ENCODE measurements at regions not wholly inside any gene's neighbourhood (a gene's known extent, or its start where the extent isn't known, plus 50 kb on each side); places are given as distances from the start of the nearest gene placed in this dataset.
"Not testable (repeated sequence)": the region's sequence is repeated elsewhere in the genome, so short reads cannot be mapped to it uniquely, and the experiment has no call there.

DNA sequence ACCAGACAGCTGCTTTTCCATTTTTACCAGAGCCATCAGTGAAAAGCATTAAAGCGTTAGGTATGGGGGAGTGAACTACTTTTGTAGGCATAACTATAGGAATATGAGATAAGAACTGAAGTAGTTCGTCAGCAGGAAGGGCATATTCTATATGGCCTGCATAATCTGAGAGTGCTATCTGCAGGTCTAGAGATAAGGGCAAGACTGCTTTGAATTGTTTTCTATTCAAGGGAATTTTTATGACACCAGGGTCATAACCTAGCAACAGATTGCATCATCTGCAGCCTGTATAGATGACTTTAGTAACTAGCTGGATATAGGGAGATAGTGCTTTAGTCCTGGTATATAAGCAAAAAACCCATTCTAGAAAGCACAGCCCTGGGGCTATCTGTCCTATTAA is 437.3 kb upstream of the HTR1E start:
- DNase-seq (ENCODE audit: extremely low spot score): no peak
- CTCF ChIA-PET: no interaction called here
- TF ChIP-seq BHLHE40 (IDR thresholded peaks at IDR 0.05; ENCODE audit: borderline replicate concordance): no peak
- TF ChIP-seq FOXK2 (IDR thresholded peaks at IDR 0.05): no peak
- no peak for TF ChIP-seq ARNT (IDR thresholded peaks at IDR 0.05)
- TF ChIP-seq FOXA1 (IDR thresholded peaks at IDR 0.05): no peak
- TF ChIP-seq HDGF (IDR thresholded peaks at IDR 0.05; ENCODE audit: borderline replicate concordance): no peak
- no peak for TF ChIP-seq NFRKB (IDR thresholded peaks at IDR 0.05)
- no peak for TF ChIP-seq SP1 (IDR thresholded peaks at IDR 0.05)
- no peak for TF ChIP-seq CTBP1 (IDR thresholded peaks at IDR 0.05; ENCODE audit: borderline replicate concordance)
- no peak for TF ChIP-seq L3MBTL2 (conservative IDR thresholded peaks at IDR 0.05)
- TF ChIP-seq, protein P1, sequence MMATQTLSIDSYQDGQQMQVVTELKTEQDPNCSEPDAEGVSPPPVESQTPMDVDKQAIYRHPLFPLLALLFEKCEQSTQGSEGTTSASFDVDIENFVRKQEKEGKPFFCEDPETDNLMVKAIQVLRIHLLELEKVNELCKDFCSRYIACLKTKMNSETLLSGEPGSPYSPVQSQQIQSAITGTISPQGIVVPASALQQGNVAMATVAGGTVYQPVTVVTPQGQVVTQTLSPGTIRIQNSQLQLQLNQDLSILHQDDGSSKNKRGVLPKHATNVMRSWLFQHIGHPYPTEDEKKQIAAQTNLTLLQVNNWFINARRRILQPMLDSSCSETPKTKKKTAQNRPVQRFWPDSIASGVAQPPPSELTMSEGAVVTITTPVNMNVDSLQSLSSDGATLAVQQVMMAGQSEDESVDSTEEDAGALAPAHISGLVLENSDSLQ (IDR thresholded peaks at IDR 0.05): no peak
- TF ChIP-seq LEF1 (IDR thresholded peaks at IDR 0.05; ENCODE audit: borderline replicate concordance): no peak
- POLR2A ChIA-PET: no interaction called here

DNA sequence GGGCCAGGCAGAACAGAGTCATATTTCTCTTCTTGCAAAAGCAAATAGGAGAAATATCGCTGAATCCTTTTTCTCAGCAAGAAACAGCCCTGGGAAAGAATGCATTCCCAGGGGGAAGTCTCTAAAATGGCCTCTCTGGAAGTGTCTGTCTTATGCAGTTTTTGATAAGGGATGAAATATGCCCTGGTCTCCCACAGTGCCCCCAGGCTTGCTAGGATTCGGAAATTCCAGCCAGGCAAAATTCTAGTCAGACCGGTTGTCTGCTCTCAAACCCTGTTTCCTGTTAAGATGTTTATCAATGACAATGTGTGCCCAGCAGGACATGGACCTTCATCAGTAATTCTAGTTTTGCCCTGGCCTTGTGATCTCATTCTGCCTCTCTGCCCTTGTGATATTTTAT is 448.3 kb upstream of the HTR1E start:
- POLR2A ChIA-PET; CTCF ChIA-PET; DNase-seq (ENCODE audit: extremely low spot score): not testable (repeated sequence)

DNA sequence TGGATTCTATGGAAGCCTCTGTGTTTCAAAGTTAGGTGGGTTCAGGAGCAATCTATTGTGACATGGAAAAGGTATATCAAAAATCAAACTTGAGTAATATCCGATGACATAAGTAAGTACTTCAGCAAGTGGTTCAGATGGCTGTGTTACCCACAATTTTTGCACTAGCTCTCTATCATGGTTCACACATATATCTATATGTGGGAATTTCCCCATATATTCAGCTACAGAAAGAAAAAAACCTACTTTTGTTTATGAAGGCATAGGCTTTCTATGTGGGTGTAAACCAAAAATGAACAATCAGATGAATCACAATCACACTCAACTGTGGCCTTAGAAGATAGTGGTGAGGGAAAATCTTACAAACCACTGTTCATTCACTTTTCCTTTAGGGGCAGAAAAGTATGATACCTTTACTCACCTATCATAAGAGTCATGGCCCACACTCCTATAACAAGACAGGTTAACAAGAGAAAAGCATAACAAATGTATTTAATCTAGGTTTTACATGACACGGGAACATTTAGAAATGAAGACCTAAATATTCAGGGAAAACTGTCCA is 449.6 kb upstream of the HTR1E start:
- DNase-seq (ENCODE audit: extremely low spot score): no peak
- CTCF ChIA-PET: no interaction called here
- POLR2A ChIA-PET: no interaction called here
- TF ChIP-seq FOXK2 (IDR thresholded peaks at IDR 0.05): no peak
- TF ChIP-seq ZNF384 (IDR thresholded peaks at IDR 0.05): no peak
- no peak for TF ChIP-seq CTBP1 (IDR thresholded peaks at IDR 0.05; ENCODE audit: borderline replicate concordance)
- TF ChIP-seq TARDBP (IDR thresholded peaks at IDR 0.05): no peak
- TF ChIP-seq ARNT (IDR thresholded peaks at IDR 0.05): no peak
- TF ChIP-seq NFRKB (IDR thresholded peaks at IDR 0.05): no peak
- no peak for TF ChIP-seq SP1 (IDR thresholded peaks at IDR 0.05)
- TF ChIP-seq FOXA1 (IDR thresholded peaks at IDR 0.05): no peak
- TF ChIP-seq, protein P1 (IDR thresholded peaks at IDR 0.05): no peak
- no peak for TF ChIP-seq LEF1 (IDR thresholded peaks at IDR 0.05; ENCODE audit: borderline replicate concordance)
- TF ChIP-seq ELF4 (IDR thresholded peaks at IDR 0.05): no peak
- TF ChIP-seq SUZ12 (IDR thresholded peaks at IDR 0.05): no peak
- TF ChIP-seq FOXM1 (IDR thresholded peaks at IDR 0.05; ENCODE audit: borderline replicate concordance): no peak
- TF ChIP-seq HDGF (IDR thresholded peaks at IDR 0.05; ENCODE audit: borderline replicate concordance): no peak
- no peak for TF ChIP-seq BHLHE40 (IDR thresholded peaks at IDR 0.05; ENCODE audit: borderline replicate concordance)
- TF ChIP-seq L3MBTL2 (conservative IDR thresholded peaks at IDR 0.05): no peak

DNA sequence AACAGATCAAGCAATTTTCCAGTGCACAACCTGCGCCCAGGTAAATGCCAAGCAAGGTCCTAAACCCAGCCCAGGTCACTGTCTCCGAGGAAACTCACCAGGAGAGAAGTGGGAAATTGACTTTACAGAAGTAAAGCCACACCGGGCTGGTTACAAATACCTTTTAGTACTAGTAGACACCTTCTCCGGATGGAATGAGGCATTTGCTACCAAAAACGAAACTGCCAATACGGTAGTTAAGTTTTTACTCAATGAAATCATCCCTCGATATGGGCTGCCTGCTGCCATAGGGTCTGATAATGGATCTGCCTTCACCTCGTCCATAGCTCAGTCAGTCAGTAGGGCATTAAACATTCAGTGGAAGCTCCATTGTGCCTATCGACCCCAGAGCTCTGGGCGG is 459.0 kb upstream of the HTR1E start:
- POLR2A ChIA-PET; CTCF ChIA-PET; DNase-seq (ENCODE audit: extremely low spot score): not testable (repeated sequence)

DNA sequence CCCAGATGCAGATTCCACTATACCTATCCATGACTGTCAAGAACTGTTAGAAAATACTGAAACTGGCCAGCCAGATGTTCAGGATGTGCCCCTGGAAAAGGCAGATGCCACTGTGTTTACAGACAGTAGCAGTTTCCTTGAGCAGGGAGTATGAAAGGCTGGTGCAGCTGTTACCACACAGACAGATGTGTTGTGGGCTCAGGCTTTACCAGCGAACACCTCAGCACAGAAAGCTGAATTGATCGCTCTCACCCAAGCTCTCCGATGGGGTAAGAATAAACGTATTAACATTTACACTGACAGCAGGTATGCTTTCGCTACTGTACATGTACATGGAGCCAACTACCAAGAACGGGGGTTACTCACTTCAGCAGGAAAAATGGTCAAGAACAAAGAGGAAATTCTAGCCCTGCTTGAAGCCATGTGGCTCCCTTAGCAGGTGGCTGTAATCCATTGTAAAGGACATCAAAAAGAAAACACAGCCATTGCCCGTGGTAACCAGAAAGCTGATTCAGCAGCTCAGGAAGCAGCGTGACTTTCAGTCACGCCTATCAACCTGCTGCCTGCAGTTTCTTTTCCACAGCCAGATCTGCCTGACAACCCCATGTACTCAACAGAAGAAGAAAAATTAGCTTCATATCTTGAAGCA is 459.7 kb upstream of the HTR1E start:
- ChIA-PET CTCF (no interaction called here), POLR2A (no interaction called here)
- TF ChIP-seq ARNT (IDR thresholded peaks at IDR 0.05) (no peak), HDGF (IDR thresholded peaks at IDR 0.05; ENCODE audit: borderline replicate concordance) (no peak), NFRKB (IDR thresholded peaks at IDR 0.05) (no peak), SP1 (IDR thresholded peaks at IDR 0.05) (no peak), ZNF384 (IDR thresholded peaks at IDR 0.05) (no peak), FOXA1 (IDR thresholded peaks at IDR 0.05) (no peak), BHLHE40 (IDR thresholded peaks at IDR 0.05; ENCODE audit: borderline replicate concordance) (no peak), L3MBTL2 (conservative IDR thresholded peaks at IDR 0.05) (no peak), FOXM1 (IDR thresholded peaks at IDR 0.05; ENCODE audit: borderline replicate concordance) (no peak), FOXK2 (IDR thresholded peaks at IDR 0.05) (no peak), SUZ12 (IDR thresholded peaks at IDR 0.05) (no peak), LEF1 (IDR thresholded peaks at IDR 0.05; ENCODE audit: borderline replicate concordance) (no peak), ELF4 (IDR thresholded peaks at IDR 0.05) (no peak), TARDBP (IDR thresholded peaks at IDR 0.05) (no peak), CTBP1 (IDR thresholded peaks at IDR 0.05; ENCODE audit: borderline replicate concordance) (no peak)
- TF ChIP-seq, protein P1 (IDR thresholded peaks at IDR 0.05): no peak
- DNase-seq (ENCODE audit: extremely low spot score): no peak

DNA sequence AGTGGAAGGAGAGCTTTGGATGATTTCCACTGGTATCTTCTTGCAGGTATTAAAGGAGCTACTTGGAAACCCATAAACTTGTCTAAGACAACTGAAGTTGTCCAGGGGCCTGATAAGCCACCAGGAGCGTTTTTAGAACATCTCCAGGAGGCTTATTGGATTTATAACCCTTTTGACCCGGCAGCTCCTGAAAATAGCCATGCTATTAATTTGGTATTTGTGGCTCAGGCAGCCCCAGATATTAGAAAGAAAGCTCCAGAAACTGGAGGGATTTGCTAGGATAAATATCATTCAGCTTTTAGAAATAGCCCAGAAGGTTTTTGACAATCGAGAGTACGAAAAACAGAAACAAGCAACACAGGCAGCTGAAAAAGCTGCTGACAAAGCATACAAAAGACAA is 461.0 kb upstream of the HTR1E start:
- TF ChIP-seq CTBP1 (IDR thresholded peaks at IDR 0.05; ENCODE audit: borderline replicate concordance) (no peak), ELF4 (IDR thresholded peaks at IDR 0.05) (no peak), LEF1 (IDR thresholded peaks at IDR 0.05; ENCODE audit: borderline replicate concordance) (no peak), HDGF (IDR thresholded peaks at IDR 0.05; ENCODE audit: borderline replicate concordance) (no peak), L3MBTL2 (conservative IDR thresholded peaks at IDR 0.05) (no peak), SP1 (IDR thresholded peaks at IDR 0.05) (no peak)
- TF ChIP-seq, protein P1 (IDR thresholded peaks at IDR 0.05): no peak
- ChIA-PET POLR2A (no interaction called here), CTCF (no interaction called here)
- DNase-seq (ENCODE audit: extremely low spot score): no peak

Measured in HEK293T (cell line).